Stimulated activated CD8-positive, alpha-beta memory T cell treated with anti-CD3 and anti-CD28 coated beads, Interleukin-7, amount 100 ng/mL, for 48 hours (primary cell): ENCODE measurements at regions not wholly inside any gene's neighbourhood (a gene's known extent, or its start where the extent isn't known, plus 50 kb on each side); places are given as distances from the start of the nearest gene placed in this dataset.
A peak's percentile ranks its signal among the peaks of the same experiment; 100 is the strongest.

Source experiments
- DNase-seq, 2 donors: peaks; one replicate each; pipeline ENCODE4 v3.0.0-alpha.2; 2020; ENCODE audit warnings: low read depth in 1 of 2; ENCODE audit errors: extremely low read depth in 1 of 2

- no peak for DNase-seq
These were observed 189.2 kb upstream of the DMAC1 start for GRCh38 chr9:7988644-7989280.

- DNase-seq: no peak
These were observed 185.1 kb upstream of the DMAC1 start for GRCh38 chr9:7984692-7985091.

- no peak for DNase-seq
These were observed 184.6 kb upstream of the DMAC1 start for GRCh38 chr9:7984203-7984602.

GRCh38 chr9:7983490-7983889 is 183.9 kb upstream of the DMAC1 start:
- DNase-seq: no peak

- DNase-seq: no peak
These were observed 183.3 kb upstream of the DMAC1 start for GRCh38 chr9:7982907-7983306.

GRCh38 chr9:7980691-7981289 is 181.2 kb upstream of the DMAC1 start:
- DNase-seq: no peak

GRCh38 chr9:7980041-7980440 is 180.5 kb upstream of the DMAC1 start:
- DNase-seq: no peak

GRCh38 chr9:7979611-7980010 is 180.0 kb upstream of the DMAC1 start:
- DNase-seq: no peak

- no peak for DNase-seq
These were observed 178.0 kb upstream of the DMAC1 start for GRCh38 chr9:7977586-7977985.

GRCh38 chr9:7976856-7977255 is 177.3 kb upstream of the DMAC1 start:
- DNase-seq: no peak

GRCh38 chr9:7976167-7976755 is 176.7 kb upstream of the DMAC1 start:
- peak in 1 of 2 donors; percentile 55 for DNase-seq

- no peak for DNase-seq
These were observed 175.8 kb upstream of the DMAC1 start for GRCh38 chr9:7975336-7975735.

- DNase-seq: no peak
These were observed 174.9 kb upstream of the DMAC1 start for GRCh38 chr9:7974335-7974960.

GRCh38 chr9:7973123-7973522 is 173.5 kb upstream of the DMAC1 start:
- DNase-seq: no peak

- DNase-seq: no peak
These were observed 171.2 kb upstream of the DMAC1 start for GRCh38 chr9:7970681-7971330.

- DNase-seq: no peak
These were observed 169.1 kb upstream of the DMAC1 start for GRCh38 chr9:7968687-7969086.

- no peak for DNase-seq
These were observed 168.3 kb upstream of the DMAC1 start for GRCh38 chr9:7967851-7968250.

GRCh38 chr9:7967093-7967827 is 167.7 kb upstream of the DMAC1 start:
- no peak for DNase-seq

GRCh38 chr9:7965063-7965462 is 165.5 kb upstream of the DMAC1 start:
- no peak for DNase-seq

- DNase-seq: no peak
These were observed 163.4 kb upstream of the DMAC1 start for GRCh38 chr9:7963026-7963425.

- DNase-seq: no peak
These were observed 161.5 kb upstream of the DMAC1 start for GRCh38 chr9:7961076-7961475.
